ENCODE measurements at regions not wholly inside any gene's neighbourhood (a gene's known extent, or its start where the extent isn't known, plus 50 kb on each side); places are given as distances from the start of the nearest gene placed in this dataset.

DNA sequence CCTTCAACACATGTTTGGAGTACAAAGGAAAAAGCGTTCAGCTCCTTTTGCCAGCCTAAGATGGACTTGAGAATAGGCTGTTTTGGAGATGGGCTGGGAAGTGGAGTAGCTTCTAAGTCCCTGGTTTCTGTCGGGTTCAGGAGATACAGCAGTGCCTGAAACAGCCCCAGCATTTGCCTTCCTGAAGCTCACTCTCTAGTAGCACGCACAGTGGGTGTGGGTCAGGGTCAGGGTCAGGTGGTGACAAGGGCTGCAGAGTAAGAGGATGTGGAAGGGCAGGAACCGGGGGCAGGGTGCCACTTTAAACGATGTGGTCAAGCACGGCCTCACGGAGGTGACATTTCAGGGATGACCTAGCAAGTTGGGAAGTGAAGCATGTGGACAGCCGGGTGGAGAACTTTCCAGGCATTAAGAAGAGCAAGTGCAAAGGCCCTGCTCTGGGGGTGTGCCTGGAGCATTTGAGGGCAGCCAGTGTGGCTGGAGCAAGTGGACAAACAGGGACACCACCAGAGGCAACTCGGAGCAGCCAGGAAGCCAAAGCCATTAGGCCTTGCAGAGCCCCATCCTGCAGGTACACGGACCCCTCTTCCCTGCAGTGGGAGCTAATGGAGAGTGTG lies 382.2 kb upstream of the ZMIZ1 start:
- peaks cover 6% of the 10 kb centered on the region for H3K9me3 Mint-ChIP-seq
- no peak overlapping the region for H3K27ac Mint-ChIP-seq
- ATAC-seq (no peak), DNase-seq (no peak)
- no peak overlapping the region for H3K4me3 Mint-ChIP-seq
- H3K4me1 Mint-ChIP-seq = peaks cover 4% of the 10 kb centered on the region
- no peaks in the 10 kb centered on the region for H3K36me3 Mint-ChIP-seq (ENCODE audit: low read depth)
- H3K27me3 Mint-ChIP-seq = peaks cover 8% of the 10 kb centered on the region

DNA sequence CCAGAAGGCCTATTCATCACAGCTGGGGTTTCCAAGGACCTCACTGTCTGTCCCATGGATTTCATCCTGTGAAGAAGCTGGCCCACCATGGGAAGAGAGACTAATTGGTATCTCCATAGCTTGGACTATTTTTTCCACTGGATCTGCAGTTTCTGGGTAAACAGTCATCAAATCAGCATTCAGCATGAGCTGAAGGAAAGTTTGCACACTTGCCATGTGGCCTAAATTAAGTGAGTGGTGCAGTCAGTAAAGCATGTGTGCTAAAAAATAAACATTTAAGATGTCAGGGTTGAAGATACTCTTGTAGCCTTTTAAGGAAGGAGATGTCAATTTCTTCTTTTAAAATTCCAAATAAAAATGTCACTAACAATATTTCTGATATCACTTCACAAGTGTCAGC lies 381.1 kb upstream of the ZMIZ1 start:
- H3K4me3 Mint-ChIP-seq = no peak overlapping the region
- H3K9me3 Mint-ChIP-seq = peaks cover 3% of the 10 kb centered on the region
- peaks cover 4% of the 10 kb centered on the region for H3K4me1 Mint-ChIP-seq
- no peak for ATAC-seq
- no peak for DNase-seq
- no peaks in the 10 kb centered on the region for H3K36me3 Mint-ChIP-seq (ENCODE audit: low read depth)
- H3K27ac Mint-ChIP-seq = no peak overlapping the region
- peaks cover 8% of the 10 kb centered on the region for H3K27me3 Mint-ChIP-seq

DNA sequence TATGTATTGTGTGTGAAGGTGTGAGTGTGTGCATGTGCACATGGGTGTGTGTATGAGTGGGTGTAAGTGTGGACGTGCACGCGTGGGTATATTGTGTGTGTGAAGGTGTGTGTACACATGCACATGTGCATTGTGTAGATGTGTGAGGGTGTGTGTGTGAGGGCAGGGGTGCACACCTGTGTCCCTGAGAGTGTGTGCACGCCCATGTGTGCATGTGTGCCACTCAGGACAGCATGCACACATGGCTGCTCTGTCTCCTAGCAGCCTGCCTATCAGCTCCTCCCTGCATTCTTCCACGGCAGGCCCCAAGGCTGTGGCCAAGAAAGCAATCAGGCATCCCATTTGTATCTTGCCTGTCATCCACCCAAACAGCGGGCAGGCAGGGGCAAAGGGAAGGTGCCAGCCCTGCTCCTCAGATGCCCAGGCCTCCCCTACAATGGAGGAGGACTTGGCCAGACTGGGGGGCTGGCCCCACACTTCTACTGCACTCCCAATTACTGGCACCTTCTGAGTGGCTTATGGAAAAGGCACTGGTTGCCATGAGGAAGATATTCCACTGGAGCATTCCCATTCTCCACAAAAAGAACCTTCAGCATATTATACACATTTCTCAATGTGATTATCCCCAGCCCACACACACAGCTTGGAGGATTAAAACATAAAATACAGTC lies 380.4 kb upstream of the ZMIZ1 start:
- DNase-seq (no peak), ATAC-seq (no peak)
- Mint-ChIP-seq H3K4me1 (peaks cover 4% of the 10 kb centered on the region), H3K36me3 (ENCODE audit: low read depth) (no peaks in the 10 kb centered on the region), H3K9me3 (no peaks in the 10 kb centered on the region), H3K27me3 (peaks cover 10% of the 10 kb centered on the region), H3K4me3 (no peak overlapping the region), H3K27ac (no peak overlapping the region)

DNA sequence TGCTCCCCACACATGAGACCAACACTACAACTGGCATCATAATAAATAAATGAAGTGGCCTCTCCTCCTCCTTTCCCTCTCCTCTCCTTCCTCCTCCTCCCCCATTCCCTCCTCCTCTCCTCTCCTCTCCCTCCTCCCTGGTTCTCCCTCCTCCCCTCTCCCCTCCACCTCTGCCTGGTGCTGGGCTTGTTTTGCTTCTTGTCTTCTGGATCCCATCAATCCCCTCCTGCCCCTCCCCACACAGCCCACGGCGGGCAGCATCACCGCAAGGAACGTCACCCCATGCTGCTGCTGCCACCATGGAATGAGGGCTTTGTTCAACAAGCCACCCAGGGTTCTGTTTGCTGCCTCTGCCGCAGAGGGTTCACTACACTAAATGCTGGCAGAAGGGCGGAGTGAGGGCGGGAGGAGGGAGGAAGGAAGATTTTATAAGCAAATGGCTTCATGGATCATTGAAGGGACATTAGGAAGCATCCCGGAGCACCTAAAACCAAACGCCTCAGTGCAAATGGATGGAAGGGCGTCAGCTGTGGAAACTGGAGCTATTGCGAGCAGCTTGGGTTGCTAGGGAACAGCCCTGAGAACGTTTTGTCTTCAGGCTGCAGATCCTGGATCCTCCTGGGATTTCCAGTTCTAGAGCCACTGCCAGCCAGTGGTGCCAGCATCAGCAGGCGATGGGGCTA lies 379.7 kb upstream of the ZMIZ1 start:
- no peaks in the 10 kb centered on the region for H3K36me3 Mint-ChIP-seq (ENCODE audit: low read depth)
- peaks cover 4% of the 10 kb centered on the region for H3K4me1 Mint-ChIP-seq
- DNase-seq = no peak
- no peak overlapping the region for H3K27ac Mint-ChIP-seq
- H3K27me3 Mint-ChIP-seq = peaks cover 12% of the 10 kb centered on the region
- no peak for ATAC-seq
- H3K4me3 Mint-ChIP-seq = no peak overlapping the region
- no peaks in the 10 kb centered on the region for H3K9me3 Mint-ChIP-seq

DNA sequence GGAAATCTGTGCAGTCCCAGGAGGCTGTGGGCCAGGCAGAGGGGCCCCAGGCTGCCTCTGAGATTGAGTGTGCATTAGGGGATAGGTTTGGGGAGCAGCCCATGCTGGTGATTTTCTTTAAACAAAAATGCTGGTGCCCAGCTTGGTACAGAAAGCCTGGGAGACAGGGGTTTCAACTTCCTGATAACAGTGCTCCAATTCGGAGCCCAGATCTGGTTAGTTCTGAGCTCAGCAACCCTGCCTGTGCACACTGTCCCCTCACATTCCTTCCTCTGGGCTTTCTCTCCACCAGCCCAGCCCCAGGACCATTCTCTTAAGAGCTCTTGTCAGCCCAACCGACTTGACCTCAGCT lies 379.2 kb upstream of the ZMIZ1 start:
- Mint-ChIP-seq H3K27ac (no peak overlapping the region), H3K4me1 (peaks cover 4% of the 10 kb centered on the region), H3K4me3 (no peak overlapping the region), H3K9me3 (no peaks in the 10 kb centered on the region), H3K27me3 (peaks cover 10% of the 10 kb centered on the region), H3K36me3 (ENCODE audit: low read depth) (no peaks in the 10 kb centered on the region)
- ATAC-seq = no peak
- DNase-seq = no peak

DNA sequence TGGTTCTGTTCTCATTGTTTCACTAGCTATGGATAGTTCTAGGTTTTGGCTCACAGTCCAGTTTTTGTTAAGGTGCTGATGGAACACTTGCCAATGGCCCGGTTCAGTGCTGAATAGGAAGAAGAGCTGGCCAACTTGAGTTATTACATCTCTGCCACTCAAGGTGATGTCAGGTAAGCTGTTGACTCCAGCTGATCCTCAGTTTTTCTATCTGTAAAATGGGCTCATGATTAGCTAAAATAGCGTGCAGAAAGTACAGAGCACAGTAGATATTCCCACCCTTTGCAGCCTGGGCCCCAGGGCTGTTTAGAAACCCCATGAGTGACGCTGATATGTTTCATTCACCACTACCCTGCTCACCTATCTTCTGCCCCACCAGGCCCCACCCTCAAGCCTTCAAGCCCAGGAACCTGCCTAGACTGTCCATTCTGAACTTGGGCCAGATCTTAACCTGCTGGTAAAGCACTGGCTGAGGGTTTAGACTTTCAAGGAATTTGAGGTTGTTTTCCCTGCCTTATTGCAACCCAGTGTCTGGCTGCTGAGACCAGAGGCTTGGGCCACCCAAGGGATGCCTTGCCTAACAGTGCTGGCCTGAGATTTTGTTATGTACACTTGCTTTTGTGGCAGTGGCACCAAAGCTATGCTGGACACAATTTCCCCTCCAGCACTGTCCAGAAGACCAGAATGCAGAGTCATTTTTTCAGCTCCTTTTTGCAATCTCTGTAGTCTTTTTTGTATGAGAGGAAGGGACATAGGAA lies 378.2 kb upstream of the ZMIZ1 start:
- H3K9me3 Mint-ChIP-seq = no peaks in the 10 kb centered on the region
- H3K27ac Mint-ChIP-seq = no peak overlapping the region
- H3K36me3 Mint-ChIP-seq (ENCODE audit: low read depth) = no peaks in the 10 kb centered on the region
- DNase-seq = no peak
- no peak for ATAC-seq
- H3K4me1 Mint-ChIP-seq = peaks cover 4% of the 10 kb centered on the region
- H3K27me3 Mint-ChIP-seq = peaks cover 10% of the 10 kb centered on the region
- no peak overlapping the region for H3K4me3 Mint-ChIP-seq

DNA sequence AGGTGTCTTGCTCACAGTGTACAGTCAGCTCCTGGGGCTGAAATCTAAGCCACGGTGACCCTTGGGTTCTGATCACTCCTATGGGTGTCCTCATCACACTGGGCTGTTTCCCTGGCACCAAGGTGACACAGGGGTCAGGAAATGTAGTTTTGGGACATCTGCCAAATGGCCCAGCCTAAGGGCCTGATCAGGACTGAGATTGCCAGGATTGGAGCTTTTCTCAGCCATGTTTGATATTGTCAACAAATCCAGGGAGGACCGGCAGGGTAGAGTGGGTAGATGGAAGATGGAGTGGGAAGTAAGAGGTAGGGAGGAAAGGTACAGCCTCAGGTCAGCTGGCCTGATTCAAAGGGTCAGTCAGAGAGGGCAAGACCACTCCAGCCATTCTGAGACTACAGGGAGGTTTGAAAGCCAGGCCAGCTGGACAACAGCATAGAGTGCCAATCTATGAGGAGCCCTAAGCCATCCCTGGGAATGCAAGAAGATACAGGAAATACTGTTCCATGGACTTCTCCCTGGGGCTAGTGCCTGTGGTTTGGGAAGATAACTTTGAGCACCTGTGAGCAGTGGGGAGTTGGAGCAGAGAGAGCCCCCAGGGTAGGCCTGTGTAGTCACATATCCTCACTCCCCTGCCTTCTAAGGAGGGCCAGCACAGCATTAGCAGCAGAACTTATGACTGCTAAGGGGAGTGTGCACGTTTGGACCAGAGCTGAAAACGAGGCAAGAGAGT lies 377.3 kb upstream of the ZMIZ1 start:
- no peak for DNase-seq
- no peaks in the 10 kb centered on the region for H3K9me3 Mint-ChIP-seq
- no peak overlapping the region for H3K4me3 Mint-ChIP-seq
- ATAC-seq = no peak
- H3K36me3 Mint-ChIP-seq (ENCODE audit: low read depth) = no peaks in the 10 kb centered on the region
- no peak overlapping the region for H3K27ac Mint-ChIP-seq
- no peaks in the 10 kb centered on the region for H3K4me1 Mint-ChIP-seq
- H3K27me3 Mint-ChIP-seq = peaks cover 9% of the 10 kb centered on the region

DNA sequence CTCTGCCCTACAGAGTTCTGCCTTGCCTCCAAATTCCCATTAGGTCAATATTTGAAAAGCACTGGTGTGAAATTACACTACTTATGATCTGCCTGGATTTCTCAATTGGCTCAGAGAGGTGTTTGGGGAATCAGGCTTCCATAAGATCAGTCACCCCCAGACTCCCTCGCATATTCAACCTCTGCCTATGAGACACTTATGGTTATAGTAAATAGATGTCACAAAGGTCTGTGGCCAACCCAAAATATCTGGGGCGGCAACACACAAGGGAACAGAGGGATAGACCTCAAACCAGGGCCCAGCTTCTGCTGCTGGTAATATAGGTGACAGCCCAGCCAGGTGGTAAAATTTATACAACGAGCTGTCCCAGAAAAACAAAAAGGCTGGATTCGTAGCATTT lies 376.7 kb upstream of the ZMIZ1 start:
- no peak for DNase-seq
- ATAC-seq = no peak
- Mint-ChIP-seq H3K27me3 (peaks cover 9% of the 10 kb centered on the region), H3K36me3 (ENCODE audit: low read depth) (no peaks in the 10 kb centered on the region), H3K4me3 (no peak overlapping the region), H3K9me3 (no peaks in the 10 kb centered on the region), H3K4me1 (no peaks in the 10 kb centered on the region), H3K27ac (no peak overlapping the region)

DNA sequence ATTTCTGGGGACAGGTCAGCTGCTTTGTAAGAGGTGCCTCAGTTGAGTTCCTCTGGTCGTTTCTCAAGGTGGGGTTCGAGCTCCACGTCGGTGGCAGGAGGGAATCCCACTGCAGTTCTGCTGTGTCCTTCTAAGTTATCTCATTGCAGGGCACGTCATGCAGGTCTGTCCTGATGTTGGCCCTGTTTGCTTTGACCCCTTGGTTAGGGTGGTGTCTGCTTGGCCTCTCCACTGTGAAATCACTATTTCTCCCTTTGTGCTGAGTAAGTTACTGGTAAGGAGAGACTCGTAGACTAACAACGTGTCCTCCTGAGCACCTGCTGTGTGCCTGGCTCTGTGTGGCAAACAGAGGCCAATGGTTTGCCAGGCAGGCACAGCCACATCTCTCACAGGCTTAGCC lies 372.9 kb upstream of the ZMIZ1 start:
- H3K4me1 Mint-ChIP-seq = no peaks in the 10 kb centered on the region
- no peaks in the 10 kb centered on the region for H3K36me3 Mint-ChIP-seq (ENCODE audit: low read depth)
- H3K4me3 Mint-ChIP-seq = no peak overlapping the region
- H3K27me3 Mint-ChIP-seq = peaks cover 11% of the 10 kb centered on the region
- ATAC-seq (no peak), DNase-seq (no peak)
- no peaks in the 10 kb centered on the region for H3K9me3 Mint-ChIP-seq
- no peak overlapping the region for H3K27ac Mint-ChIP-seq

DNA sequence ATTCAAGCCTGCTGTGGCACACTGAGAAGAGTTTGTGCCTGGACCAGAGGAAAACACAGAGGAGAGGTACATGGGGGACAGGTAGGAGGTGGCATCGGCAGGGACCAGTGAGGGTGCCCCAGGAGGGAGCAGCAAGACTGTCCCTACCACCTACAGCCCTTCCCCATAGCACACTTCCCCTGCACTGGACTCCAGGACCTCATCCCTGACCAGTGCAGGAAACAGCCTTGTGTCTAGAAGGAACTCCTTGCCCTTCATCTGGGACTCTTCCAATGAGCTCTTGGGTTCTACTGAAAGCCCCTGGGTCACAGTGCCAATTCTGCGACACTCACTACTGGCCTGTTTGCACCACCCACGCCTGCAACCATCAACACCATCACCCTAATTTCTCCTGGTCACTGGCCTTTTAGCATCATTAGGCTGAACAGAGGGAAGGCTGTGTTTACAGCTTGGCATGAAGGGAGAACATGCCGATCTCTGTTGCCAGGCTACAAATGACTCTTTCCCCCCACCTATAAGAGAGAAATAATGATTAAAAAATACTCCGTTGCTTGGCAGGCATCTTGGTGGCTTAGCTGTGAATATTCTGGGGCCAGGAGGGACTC lies 371.9 kb upstream of the ZMIZ1 start:
- H3K4me3 Mint-ChIP-seq = no peak overlapping the region
- H3K36me3 Mint-ChIP-seq (ENCODE audit: low read depth) = no peaks in the 10 kb centered on the region
- H3K27ac Mint-ChIP-seq = no peak overlapping the region
- peaks cover 17% of the 10 kb centered on the region for H3K27me3 Mint-ChIP-seq
- no peaks in the 10 kb centered on the region for H3K4me1 Mint-ChIP-seq
- ATAC-seq (no peak), DNase-seq (no peak)
- no peaks in the 10 kb centered on the region for H3K9me3 Mint-ChIP-seq

DNA sequence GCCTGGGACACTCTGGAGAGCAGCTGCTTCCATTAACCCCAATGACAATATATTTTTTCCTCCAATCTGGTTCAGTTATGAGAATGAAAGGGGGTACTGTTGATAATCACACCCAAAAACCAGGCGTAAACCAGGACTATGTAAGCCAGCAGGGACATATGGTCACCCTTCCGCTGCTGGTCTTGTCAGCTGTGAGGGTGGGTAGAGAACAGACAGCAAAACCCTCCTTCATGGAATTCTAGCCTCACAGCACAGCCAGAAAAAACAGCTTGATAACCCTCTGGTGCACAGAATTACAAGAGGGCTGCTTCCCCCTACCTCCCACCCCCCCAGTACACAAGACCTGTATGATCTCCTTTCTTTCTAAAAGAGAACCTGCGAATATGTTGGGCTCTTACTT lies 368.8 kb upstream of the ZMIZ1 start:
- Mint-ChIP-seq H3K9me3 (no peaks in the 10 kb centered on the region), H3K36me3 (ENCODE audit: low read depth) (no peaks in the 10 kb centered on the region), H3K27ac (no peak overlapping the region), H3K4me3 (no peak overlapping the region), H3K4me1 (no peaks in the 10 kb centered on the region), H3K27me3 (peaks cover 15% of the 10 kb centered on the region)
- ATAC-seq = no peak
- DNase-seq = no peak

DNA sequence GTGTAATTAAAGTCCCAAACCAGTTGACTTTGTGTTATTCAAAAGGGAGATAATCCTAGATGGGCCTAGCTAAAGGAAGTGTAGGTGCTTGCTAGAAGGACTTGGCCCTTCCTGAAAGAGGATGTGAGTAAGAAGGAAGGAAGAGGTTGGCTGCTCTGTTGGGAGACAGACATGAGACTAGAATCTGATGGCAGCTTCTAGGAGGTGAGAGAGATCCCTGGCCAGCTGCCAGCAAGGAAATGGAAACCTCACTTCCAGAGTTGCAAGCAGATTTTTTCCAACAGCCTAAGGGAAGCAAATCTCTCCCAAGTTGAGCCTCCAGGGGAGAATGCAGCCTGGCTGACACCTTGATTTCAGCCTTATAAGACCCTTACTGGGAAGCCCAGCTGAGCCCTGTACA lies 368.4 kb upstream of the ZMIZ1 start:
- peaks cover 13% of the 10 kb centered on the region for H3K27me3 Mint-ChIP-seq
- no peak overlapping the region for H3K27ac Mint-ChIP-seq

DNA sequence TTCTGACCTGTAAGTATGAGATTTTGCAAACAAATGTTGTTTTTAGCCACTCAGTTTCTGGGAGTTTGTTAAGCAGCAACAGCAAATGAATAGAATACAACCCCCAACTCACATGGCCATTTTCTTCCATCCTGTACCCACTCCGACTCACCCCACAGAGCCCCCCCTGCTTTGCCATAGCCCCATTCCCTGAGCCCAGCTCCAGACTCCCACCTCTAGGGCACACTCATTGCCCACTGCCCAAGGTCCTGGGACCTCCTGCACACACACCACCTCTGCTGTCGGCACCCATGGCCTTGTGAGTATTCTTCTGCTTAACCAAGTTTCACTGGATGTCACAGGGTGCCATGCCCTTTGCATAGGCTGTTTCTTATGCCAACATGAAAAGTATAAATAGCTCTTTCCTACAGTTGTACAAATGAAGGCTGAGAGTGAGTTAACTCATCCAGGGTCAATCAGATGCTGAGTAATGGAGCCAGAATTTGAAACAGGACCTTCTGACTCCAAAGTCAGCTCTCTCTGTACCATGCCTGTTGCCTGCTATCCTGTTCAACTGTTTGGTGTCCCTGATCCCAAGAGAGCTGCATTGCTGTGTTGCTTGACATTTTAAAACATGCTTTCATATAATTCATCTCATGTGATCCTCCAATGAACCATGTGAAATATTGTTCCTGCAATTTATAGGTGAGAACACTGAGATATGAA lies 367.8 kb upstream of the ZMIZ1 start:
- H3K4me3 Mint-ChIP-seq = no peak overlapping the region
- no peaks in the 10 kb centered on the region for H3K36me3 Mint-ChIP-seq (ENCODE audit: low read depth)
- H3K27me3 Mint-ChIP-seq = peaks cover 13% of the 10 kb centered on the region
- H3K4me1 Mint-ChIP-seq = peaks cover 2% of the 10 kb centered on the region
- H3K27ac Mint-ChIP-seq = no peak overlapping the region
- DNase-seq (no peak), ATAC-seq (no peak)
- no peaks in the 10 kb centered on the region for H3K9me3 Mint-ChIP-seq

More for the DNA sequence above, 368.4 kb upstream of the ZMIZ1 start:
- H3K9me3 Mint-ChIP-seq = no peaks in the 10 kb centered on the region
- no peaks in the 10 kb centered on the region for H3K4me1 Mint-ChIP-seq
- ATAC-seq (no peak), DNase-seq (no peak)
- H3K4me3 Mint-ChIP-seq = no peak overlapping the region
- H3K36me3 Mint-ChIP-seq (ENCODE audit: low read depth) = no peaks in the 10 kb centered on the region

DNA sequence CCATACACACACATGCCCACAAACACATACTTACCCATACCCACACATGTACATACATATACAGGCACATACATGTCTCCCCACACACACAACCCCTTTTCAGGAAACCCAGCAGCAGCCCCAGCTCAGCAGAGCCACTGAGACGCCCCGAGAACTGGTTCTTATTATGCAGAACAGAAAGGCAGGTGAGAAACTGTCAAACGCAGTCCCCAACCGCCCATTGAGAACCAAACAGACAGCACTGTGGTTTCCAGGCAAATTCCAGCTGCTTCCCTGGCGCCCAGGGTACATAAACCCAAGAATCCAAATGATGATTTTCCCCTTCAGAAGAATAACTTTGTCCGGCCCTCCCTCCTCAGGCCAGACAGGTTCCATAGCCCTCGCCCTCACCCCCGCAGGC lies 366.6 kb upstream of the ZMIZ1 start:
- Mint-ChIP-seq H3K4me1 (peaks cover 13% of the 10 kb centered on the region), H3K27me3 (peaks cover 11% of the 10 kb centered on the region), H3K9me3 (no peaks in the 10 kb centered on the region), H3K4me3 (no peak overlapping the region), H3K27ac (no peak overlapping the region), H3K36me3 (ENCODE audit: low read depth) (no peaks in the 10 kb centered on the region)
- DNase-seq (no peak), ATAC-seq (no peak)

All from activated naive CD8-positive, alpha-beta T cell treated with anti-CD3 and anti-CD28 coated beads, Interleukin-2, amount 50 U/mL, for 24 hours (primary cell).